ENCODE measurements at regions not wholly inside any gene's neighbourhood (a gene's known extent, or its start where the extent isn't known, plus 50 kb on each side); places are given as distances from the start of the nearest gene placed in this dataset.

DNA sequence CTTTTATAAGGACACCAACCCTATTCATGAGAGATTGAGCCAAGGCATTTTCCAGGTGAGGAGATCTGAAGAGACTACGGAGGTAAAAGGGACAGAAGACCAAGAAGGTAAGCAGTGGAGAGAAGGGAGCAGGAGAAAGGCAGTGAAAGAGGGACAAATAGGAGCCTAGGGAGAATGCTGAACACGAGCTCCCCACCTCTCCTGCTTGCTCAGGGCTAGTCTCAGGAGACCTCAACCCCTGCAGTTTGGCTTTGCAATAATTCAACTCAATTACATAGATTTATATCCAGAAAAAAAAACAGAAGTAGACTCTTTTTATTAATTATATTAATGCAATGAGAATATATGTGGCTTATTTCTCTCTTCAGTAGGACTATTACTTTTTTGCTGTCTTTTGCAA, 91.0 kb upstream of the DDX18 start:
- no peak for DNase-seq

DNA sequence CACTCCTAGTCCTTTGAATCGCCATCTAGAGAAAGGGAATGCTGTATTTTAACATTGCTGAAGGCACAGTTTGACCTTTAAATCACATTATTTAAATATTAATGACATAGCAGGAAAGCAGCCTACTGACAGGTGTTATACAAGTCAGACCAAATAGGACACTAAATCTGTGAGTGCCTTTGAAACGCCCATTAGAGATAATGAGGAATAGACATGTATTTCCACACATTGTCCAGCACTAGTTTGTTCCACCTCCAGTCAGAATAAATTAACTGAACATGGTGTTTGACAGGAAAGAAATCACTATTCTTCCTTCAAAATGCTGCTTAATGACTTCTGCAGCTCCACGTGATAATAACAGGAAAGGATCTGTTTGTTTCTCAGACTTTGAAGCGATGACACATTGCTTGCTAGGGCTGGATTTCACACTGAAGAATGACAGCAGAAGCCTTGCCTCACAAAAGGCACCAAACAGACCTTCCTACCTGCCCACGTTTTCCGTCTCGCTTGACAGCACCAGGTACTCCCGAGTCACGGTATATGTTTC, 90.5 kb upstream of the DDX18 start:
- peak in 1 of 14 donors; percentile 0 for DNase-seq

DNA sequence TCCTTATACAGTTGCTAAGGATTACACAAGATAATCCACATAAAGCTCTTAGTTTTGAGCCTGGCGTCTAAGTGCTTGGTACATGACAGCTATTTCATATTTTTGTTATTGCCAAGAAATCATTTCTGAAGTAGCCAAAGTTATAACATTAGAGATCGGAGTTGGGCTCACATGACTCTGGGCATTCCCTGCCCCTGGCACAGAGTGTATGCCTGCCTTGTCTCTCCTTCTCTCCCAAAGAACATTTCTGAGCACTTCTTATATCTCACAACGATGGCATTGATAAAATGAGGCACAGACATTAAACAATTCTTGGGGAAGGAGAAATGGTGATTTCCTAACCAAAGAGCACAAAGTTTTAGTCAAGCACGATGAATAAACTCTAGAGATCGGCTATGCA, 87.7 kb upstream of the DDX18 start:
- no peak for DNase-seq

GRCh38 chr2:117737846-117738245, 76.6 kb upstream of the DDX18 start:
- no peak for DNase-seq

DNA sequence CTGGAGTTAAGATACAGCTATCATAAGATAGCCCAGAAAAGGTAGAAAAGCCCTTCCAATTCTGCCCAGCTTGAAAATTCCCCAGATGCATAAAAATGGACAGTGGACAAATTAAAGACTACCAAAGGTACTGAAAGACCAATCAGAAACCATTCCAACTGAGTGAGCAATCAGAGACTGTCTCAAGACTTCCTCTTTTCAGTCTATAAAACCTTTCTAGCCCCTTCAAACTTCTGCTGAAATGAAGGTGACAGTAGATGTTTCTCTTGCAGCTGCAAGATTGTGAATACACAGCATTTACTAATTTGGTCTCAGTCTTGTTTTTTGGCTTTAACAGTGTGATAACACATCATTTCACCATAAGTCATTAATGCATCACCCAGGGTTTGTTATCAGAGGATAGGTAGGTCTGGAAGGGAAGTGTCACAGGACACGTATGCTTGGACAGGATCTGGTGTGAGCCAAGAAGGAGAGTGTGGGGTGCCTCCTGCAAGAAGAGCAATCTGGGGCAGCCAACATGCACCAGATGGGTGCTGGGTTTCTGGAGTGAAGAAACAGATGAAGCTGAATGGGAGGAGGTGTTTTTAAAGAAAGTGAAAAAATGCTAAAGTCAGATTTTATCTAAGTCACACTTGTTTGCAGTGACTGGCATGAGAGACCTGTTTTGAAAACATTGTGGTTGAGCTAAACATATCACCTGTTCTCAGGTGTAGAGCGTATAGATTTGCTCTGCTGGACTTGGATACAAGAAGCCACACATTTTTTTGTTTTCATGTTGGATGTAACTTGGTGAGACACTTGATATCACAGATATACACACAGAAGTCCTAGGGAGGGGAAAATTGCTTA, 75.3 kb upstream of the DDX18 start:
- no peak for DNase-seq

DNA sequence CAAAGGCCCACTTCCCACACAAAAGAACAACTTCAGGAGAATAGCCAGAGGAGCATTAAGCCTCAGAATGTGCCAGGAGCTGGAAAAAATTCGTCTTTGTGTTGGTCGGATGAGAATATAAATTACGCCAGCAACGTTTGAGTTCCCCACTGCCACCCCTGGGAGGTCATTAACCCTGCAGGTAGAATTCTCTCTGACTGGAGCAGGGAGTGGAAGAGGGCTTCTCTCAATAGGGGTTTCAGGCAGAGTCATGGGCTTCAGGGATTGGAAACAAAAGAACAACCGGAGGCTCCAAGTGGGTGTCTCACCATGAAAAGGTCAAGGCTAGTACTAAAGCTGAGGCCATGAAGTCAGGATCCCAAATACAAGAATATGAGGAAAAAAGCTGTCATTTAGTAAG, 69.0 kb upstream of the DDX18 start:
- DNase-seq = no peak

DNA sequence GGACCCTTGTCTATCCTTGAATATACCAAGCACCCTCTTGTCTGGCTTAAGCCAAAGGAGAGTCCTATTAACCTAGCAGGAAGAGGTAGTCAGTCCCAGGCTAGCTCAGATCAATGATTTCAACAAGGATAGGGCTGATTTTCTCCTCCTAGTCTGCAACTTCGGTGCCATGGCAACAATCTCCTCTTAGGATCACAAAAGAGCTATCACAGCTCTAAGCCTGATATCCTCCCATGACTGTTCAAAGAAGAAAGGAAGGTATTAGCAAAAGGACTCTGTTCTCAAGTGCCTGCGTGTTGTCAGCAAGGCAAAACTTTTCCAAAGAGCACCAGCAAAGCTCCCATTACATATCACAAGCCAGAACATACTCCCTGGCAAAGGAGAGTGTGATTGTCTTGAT, 58.7 kb upstream of the DDX18 start:
- DNase-seq = no peak

GRCh38 chr2:117760916-117761315, 53.6 kb upstream of the DDX18 start:
- DNase-seq = no peak

DNA sequence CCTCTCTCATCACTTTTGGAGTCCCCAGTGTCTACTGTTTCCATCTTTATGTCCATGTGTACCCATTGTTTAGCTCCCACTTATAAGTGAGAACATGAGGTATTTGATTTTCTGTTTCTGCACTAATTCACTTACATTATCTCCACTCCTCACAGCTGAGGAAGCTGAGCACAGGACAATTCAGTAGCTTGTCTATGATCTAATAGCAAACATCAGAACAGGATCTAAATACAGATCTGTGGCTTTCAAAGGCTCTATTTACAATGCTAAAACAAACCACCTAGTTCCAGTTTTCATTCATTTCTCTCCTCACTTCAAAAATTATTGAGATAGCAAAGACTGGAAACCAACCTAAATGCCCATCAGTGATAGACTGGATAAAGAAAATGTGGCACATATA, 52.0 kb upstream of the DDX18 start:
- no peak for DNase-seq

- peak in 1 of 14 donors; percentile 1 for DNase-seq
Observed at GRCh38 chr2:117763804-117764203, 50.7 kb upstream of the DDX18 start.
